Smooth muscle cell (in vitro differentiated cells): ENCODE measurements at regions not wholly inside any gene's neighbourhood (a gene's known extent, or its start where the extent isn't known, plus 50 kb on each side); places are given as distances from the start of the nearest gene placed in this dataset.

Experiments used
- DNase-seq: peaks from one replicate; lab custom pipeline; 2025; ENCODE audit not compliant: unreplicated experiment; lab: John Stamatoyannopoulos, UW
- H2AFZ ChIP-seq: fragments of 200-600 bp; sonication (generic); 2 replicates; pipeline ENCODE4 v1.6.0; 2016; ENCODE audit warnings: antibody characterized with exemption, low read depth, mild to moderate bottlenecking
- H3F3A ChIP-seq: fragments of 200-600 bp; sonication (generic); 2 replicates; pipeline ENCODE4 v1.6.0; 2017; ENCODE audit warnings: antibody characterized with exemption, low read depth
- H3K27ac ChIP-seq: fragments of 200-600 bp; sonication (generic); 2 replicates; pipeline ENCODE4 v1.5.1; 2016; ENCODE audit warnings: low read depth, mild to moderate bottlenecking
- H3K27me3 ChIP-seq: fragments of 200-600 bp; sonication (generic); 2 replicates; pipeline ENCODE4 v1.6.1; 2016; ENCODE audit warnings: low read depth, mild to moderate bottlenecking
- H3K36me3 ChIP-seq: fragments of 200-600 bp; sonication (generic); 2 replicates; pipeline ENCODE4 v1.5.1; 2016; ENCODE audit warnings: low read depth
- H3K4me1 ChIP-seq: fragments of 200-600 bp; sonication (generic); 2 replicates; pipeline ENCODE4 v1.5.1; 2016; ENCODE audit warnings: low read depth
- H3K4me2 ChIP-seq: fragments of 200-600 bp; sonication (generic); 2 replicates; pipeline ENCODE4 v1.6.0; 2016; ENCODE audit warnings: mild to moderate bottlenecking
- H3K4me3 ChIP-seq: fragments of 200-600 bp; sonication (generic); 2 replicates; pipeline ENCODE4 v1.5.1; 2016; ENCODE audit warnings: mild to moderate bottlenecking
- H3K79me2 ChIP-seq: fragments of 200-600 bp; sonication (generic); 2 replicates; pipeline ENCODE4 v1.6.0; 2016; ENCODE audit warnings: low read depth, mild to moderate bottlenecking
- H3K9ac ChIP-seq: fragments of 200-600 bp; sonication (generic); 2 replicates; pipeline ENCODE4 v1.6.0; 2016; ENCODE audit warnings: low read depth
- H3K9me3 ChIP-seq: fragments of 200-600 bp; sonication (generic); replicated peaks from 2 replicates; pipeline ENCODE4 v1.5.1; 2016; ENCODE audit warnings: low read depth
- H4K20me1 ChIP-seq: fragments of 200-600 bp; sonication (generic); 2 replicates; pipeline ENCODE4 v1.6.0; 2016; ENCODE audit warnings: low read depth
- CTCF ChIP-seq: fragments of 200-600 bp; sonication (generic); IDR thresholded peaks from 2 replicates; pipeline ENCODE4 v1.5.1; 2017; ENCODE audit warnings: borderline replicate concordance, mild to moderate bottlenecking, antibody characterized with exemption; ENCODE audit not compliant: insufficient read depth, poor library complexity, severe bottlenecking
- WGBS: methylation state at CpG from one replicate; pipeline ENCODE4 v1.1.7; 2016; ENCODE audit warnings: low lambda C conversion rate; 5-methylcytosine and 5-hydroxymethylcytosine counted together

- Histone ChIP-seq H3K27ac (no peak overlapping the region), H3K9ac (no peak overlapping the region), H3F3A (peaks cover 8% of the 10 kb centered on the region), H3K79me2 (no peaks in the 10 kb centered on the region), H3K9me3 (no peaks in the 10 kb centered on the region), H3K4me3 (no peak overlapping the region), H3K4me2 (no peak overlapping the region), H3K36me3 (no peaks in the 10 kb centered on the region), H3K27me3 (no peaks in the 10 kb centered on the region), H3K4me1 (no peaks in the 10 kb centered on the region), H2AFZ (no peak overlapping the region), H4K20me1 (no peaks in the 10 kb centered on the region)
- no peak for DNase-seq
- TF ChIP-seq CTCF, result no peak
Measured at GRCh38 chr20:51987812-51988211, 185.5 kb upstream of the SALL4 start.

GRCh38 chr20:51985013-51985415 is 182.7 kb upstream of the SALL4 start:
- Histone ChIP-seq H3K79me2 (no peaks in the 10 kb centered on the region), H3K4me1 (no peaks in the 10 kb centered on the region), H4K20me1 (no peaks in the 10 kb centered on the region), H3K4me2 (peak overlapping the region; percentile 48), H3K27me3 (no peaks in the 10 kb centered on the region), H3K4me3 (no peak overlapping the region), H2AFZ (peak overlapping the region; percentile 20), H3K36me3 (no peaks in the 10 kb centered on the region), H3K9me3 (no peaks in the 10 kb centered on the region), H3F3A (peaks cover 5% of the 10 kb centered on the region), H3K9ac (no peak overlapping the region), H3K27ac (peak overlapping the region; percentile 71)
- TF ChIP-seq CTCF, result no peak
- DNase-seq, result no peak

GRCh38 chr20:51980277-51980676 is 178.0 kb upstream of the SALL4 start:
- H3K4me1 ChIP-seq, result no peaks in the 10 kb centered on the region
- H3K4me3 ChIP-seq, result no peak overlapping the region
- H3K27me3 ChIP-seq, result no peaks in the 10 kb centered on the region
- no peaks in the 10 kb centered on the region for H3K79me2 ChIP-seq
- H3K27ac ChIP-seq, result no peak overlapping the region
- no peaks in the 10 kb centered on the region for H3K36me3 ChIP-seq
- peaks cover 5% of the 10 kb centered on the region for H3F3A ChIP-seq
- TF ChIP-seq CTCF, result no peak
- no peak overlapping the region for H3K4me2 ChIP-seq
- no peak overlapping the region for H2AFZ ChIP-seq
- H3K9me3 ChIP-seq, result no peaks in the 10 kb centered on the region
- no peak for DNase-seq
- H4K20me1 ChIP-seq, result no peaks in the 10 kb centered on the region
- H3K9ac ChIP-seq, result no peak overlapping the region
- WGBS, result 95% methylated on average over 11 of the region's 11 CpGs

GRCh38 chr20:51979226-51979625 is 176.9 kb upstream of the SALL4 start:
- no peaks in the 10 kb centered on the region for H3K79me2 ChIP-seq
- no peaks in the 10 kb centered on the region for H3K27me3 ChIP-seq
- no peak overlapping the region for H3K4me2 ChIP-seq
- H3K9me3 ChIP-seq, result no peaks in the 10 kb centered on the region
- H3K36me3 ChIP-seq, result no peaks in the 10 kb centered on the region
- no peak for DNase-seq
- no peak overlapping the region for H3K9ac ChIP-seq
- H3F3A ChIP-seq, result peaks cover 5% of the 10 kb centered on the region
- 98% methylated on average over 4 of the region's 4 CpGs for WGBS
- H3K27ac ChIP-seq, result no peak overlapping the region
- no peaks in the 10 kb centered on the region for H4K20me1 ChIP-seq
- no peak for TF ChIP-seq CTCF
- H3K4me3 ChIP-seq, result no peak overlapping the region
- H3K4me1 ChIP-seq, result no peaks in the 10 kb centered on the region
- no peak overlapping the region for H2AFZ ChIP-seq
